CD14-positive monocyte (primary cell): ENCODE measurements at regions not wholly inside any gene's neighbourhood (a gene's known extent, or its start where the extent isn't known, plus 50 kb on each side); places are given as distances from the start of the nearest gene placed in this dataset.
A peak's percentile ranks its signal among the peaks of the same experiment; 100 is the strongest.

Experiments
- DNase-seq, 3 donors: peaks; one replicate each; pipeline ENCODE4 v3.0.0-alpha.2; 2011 to 2022
- H2AFZ ChIP-seq: 2 replicates; pipeline ENCODE4 v1.6.0; 2012; ENCODE audit warnings: mild to moderate bottlenecking, low read depth, low read length, inconsistent platforms; ENCODE audit not compliant: insufficient read depth, poor library complexity, severe bottlenecking
- H3K27ac ChIP-seq, 2 donors: 1 replicate in 1 of 2; 2 replicates in 1 of 2; pipeline ENCODE4 v1.5.1; 2012 to 2013; ENCODE audit warnings: low read length in 2 of 2, control low read depth in 1 of 2, inconsistent platforms in 1 of 2, low read depth in 1 of 2, mild to moderate bottlenecking in 1 of 2
- H3K27me3 ChIP-seq, 2 donors: one replicate each; pipeline versions ENCODE4 v1.6.0 to v1.6.1; 2011 to 2013; ENCODE audit warnings: low read length in 2 of 2; ENCODE audit not compliant: control insufficient read depth in 2 of 2, insufficient read depth in 2 of 2
- H3K36me3 ChIP-seq, 2 donors: replicated peaks in 1 of 2; 1 replicate in 1 of 2; 2 replicates in 1 of 2; pipeline versions ENCODE4 v1.5.1 to v1.6.1; 2012 to 2013; ENCODE audit warnings: low read length in 2 of 2, control low read depth in 1 of 2, inconsistent platforms in 1 of 2, mild to moderate bottlenecking in 1 of 2; ENCODE audit not compliant: insufficient read depth in 2 of 2, control insufficient read depth in 1 of 2
- H3K4me1 ChIP-seq, 2 donors: 1 replicate in 1 of 2; 2 replicates in 1 of 2; pipeline versions ENCODE4 v1.5.1 to v1.6.1; 2012 to 2013; ENCODE audit warnings: low read length in 2 of 2, control low read depth in 1 of 2, inconsistent platforms in 1 of 2, mild to moderate bottlenecking in 1 of 2, moderate library complexity in 1 of 2; ENCODE audit not compliant: insufficient read depth in 2 of 2, control insufficient read depth in 1 of 2
- H3K4me2 ChIP-seq: replicated peaks from 2 replicates; pipeline ENCODE3; 2012; ENCODE audit warnings: low read length, moderate library complexity, mild to moderate bottlenecking; ENCODE audit not compliant: poor library complexity, severe bottlenecking; ENCODE audit errors: extremely low read depth
- H3K4me3 ChIP-seq, 3 experiments: fragments of 200-600 bp in 1 of 3; sonication (generic) in 1 of 3; replicated peaks in 1 of 3; 1 replicate in 2 of 3; 2 replicates in 1 of 3; pipeline ENCODE4 v1.5.1; 2011 to 2013; ENCODE audit warnings: low read length in 3 of 3, mild to moderate bottlenecking in 3 of 3, control low read depth in 2 of 3, low read depth in 2 of 3, inconsistent platforms in 1 of 3, moderate library complexity in 1 of 3
- H3K79me2 ChIP-seq: 2 replicates; pipeline ENCODE4 v1.6.0; 2012; ENCODE audit warnings: mild to moderate bottlenecking, control low read depth, inconsistent platforms, low read length, moderate library complexity; ENCODE audit not compliant: insufficient read depth
- H3K9ac ChIP-seq: 2 replicates; pipeline ENCODE4 v1.6.0; 2017; ENCODE audit warnings: low read length, mild to moderate bottlenecking; ENCODE audit not compliant: insufficient read depth, poor library complexity, severe bottlenecking
- H3K9me3 ChIP-seq, 2 donors: replicated peaks in 1 of 2; 1 replicate in 1 of 2; 2 replicates in 1 of 2; pipeline versions ENCODE4 v1.5.1 to v1.6.1; 2012 to 2013; ENCODE audit warnings: low read length in 2 of 2, control low read depth in 1 of 2; ENCODE audit not compliant: control insufficient read depth in 1 of 2, insufficient read depth in 1 of 2
- H4K20me1 ChIP-seq: 2 replicates; pipeline ENCODE4 v1.6.0; 2012; ENCODE audit warnings: mild to moderate bottlenecking, low read length, control low read depth, moderate library complexity; ENCODE audit not compliant: insufficient read depth
- H3K27ac Mint-ChIP-seq, 7 donors: one replicate each; pipeline ENCODE4 v1.8.0; 2020; ENCODE audit warnings: mild to moderate bottlenecking in 7 of 7, mixed read lengths in 7 of 7, moderate library complexity in 6 of 7, inconsistent platforms in 2 of 7
- H3K27me3 Mint-ChIP-seq, 3 donors: one replicate each; pipeline ENCODE4 v1.8.0; 2021 to 2022; ENCODE audit warnings: low read depth in 3 of 3, mild to moderate bottlenecking in 3 of 3, mixed read lengths in 3 of 3, moderate library complexity in 3 of 3, inconsistent platforms in 1 of 3
- H3K36me3 Mint-ChIP-seq, 2 donors: one replicate each; pipeline ENCODE4 v1.8.0; 2020; ENCODE audit warnings: mixed read lengths in 2 of 2, inconsistent platforms in 1 of 2, mild to moderate bottlenecking in 1 of 2
- H3K4me1 Mint-ChIP-seq: one replicate; pipeline ENCODE4 v1.8.0; 2020; ENCODE audit warnings: mild to moderate bottlenecking, mixed read lengths
- H3K4me3 Mint-ChIP-seq, 2 donors: one replicate each; pipeline ENCODE4 v1.8.0; 2020; ENCODE audit warnings: mild to moderate bottlenecking in 2 of 2, mixed read lengths in 2 of 2, moderate library complexity in 1 of 2
- H3K9me3 Mint-ChIP-seq, 7 donors: one replicate each; pipeline ENCODE4 v1.8.0; 2020 to 2022; ENCODE audit warnings: mixed read lengths in 7 of 7, mild to moderate bottlenecking in 6 of 7, moderate library complexity in 6 of 7, inconsistent platforms in 2 of 7
- CTCF ChIP-seq: fragments of 200-600 bp; IDR thresholded peaks from one replicate; pipeline ENCODE4 v1.8.0; 2022; ENCODE audit warnings: antibody characterized with exemption, mild to moderate bottlenecking
- WGBS: methylation state at CpG from one replicate; pipeline ENCODE4 v1.1.5; 2013; ENCODE audit warnings: missing lambda C conversion rate; ENCODE audit not compliant: insufficient coverage; 5-methylcytosine and 5-hydroxymethylcytosine counted together
- intact Hi-C, 2 donors: fragments of 100-400 bp; cut with micrococcal nuclease; formaldehyde crosslinking; loops; one replicate each; pipeline versions ENCODE4 v1.15.0 to v1.15.1; 2023

- Histone ChIP-seq H3K4me2 (no peak overlapping the region), H3K27ac (peak overlapping the region in 1 of 2 donors; percentile 90), H3K4me1 (peaks cover 14 to 16% of the 10 kb centered on the region in 2 donors), H2AFZ (no peak overlapping the region), H3K36me3 (no peaks in the 10 kb centered on the region), H4K20me1 (no peaks in the 10 kb centered on the region), H3K27me3 (no peaks in the 10 kb centered on the region), H3K4me3 (no peak overlapping the region), H3K9me3 (no peaks in the 10 kb centered on the region), H3K9ac (no peak overlapping the region), H3K79me2 (no peaks in the 10 kb centered on the region)
- Mint-ChIP-seq H3K27me3 (no peaks in the 10 kb centered on the region), H3K27ac (peak overlapping the region in 6 of 7 donors; percentile 72 to 97 (median 94)), H3K9me3 (peaks cover 0 to 9% (median 4%) of the 10 kb centered on the region in 7 donors), H3K4me1 (peaks cover 14% of the 10 kb centered on the region), H3K4me3 (no peak overlapping the region), H3K36me3 (peaks cover 0 to 1% of the 10 kb centered on the region in 2 donors)
- no peak for TF ChIP-seq CTCF
- intact Hi-C loops = loop anchor here in 1 of 2 donors (10.0 kb wide), 1 partner anchor 133 kb away; no protein-coding TSS in a partner anchor
- DNase-seq = peak in 1 of 3 donors; percentile 19
- no CpG with 5 or more reads among the region's 1 CpG for whole genome bisulfite sequencing
These were observed 602.2 kb downstream of the NYAP2 start for GRCh38 chr2:226001716-226002115.

GRCh38 chr2:225999692-226000091 is 600.2 kb downstream of the NYAP2 start:
- Mint-ChIP-seq H3K27me3 (no peaks in the 10 kb centered on the region), H3K27ac (no peak overlapping the region), H3K36me3 (peaks cover 0 to 1% of the 10 kb centered on the region in 2 donors), H3K4me3 (no peak overlapping the region), H3K4me1 (peaks cover 16% of the 10 kb centered on the region), H3K9me3 (peaks cover 0 to 8% (median 3%) of the 10 kb centered on the region in 7 donors)
- no CpG with 5 or more reads among the region's 2 CpGs for WGBS
- H3K79me2 ChIP-seq = no peaks in the 10 kb centered on the region
- TF ChIP-seq CTCF = no peak
- no peaks in the 10 kb centered on the region for H4K20me1 ChIP-seq
- peaks cover 18 to 27% of the 10 kb centered on the region in 2 donors for H3K4me1 ChIP-seq
- H3K9me3 ChIP-seq = no peaks in the 10 kb centered on the region
- no peak for DNase-seq
- no peaks in the 10 kb centered on the region for H3K27me3 ChIP-seq
- H3K4me3 ChIP-seq = no peak overlapping the region
- no peak overlapping the region for H2AFZ ChIP-seq
- no peaks in the 10 kb centered on the region for H3K36me3 ChIP-seq
- no peak overlapping the region for H3K27ac ChIP-seq
- H3K9ac ChIP-seq = no peak overlapping the region
- intact Hi-C loops = loop anchor here in 1 of 2 donors (10.0 kb wide), 1 partner anchor 135 kb away; no protein-coding TSS in a partner anchor
- H3K4me2 ChIP-seq = no peak overlapping the region
